ENCODE measurements at regions not wholly inside any gene's neighbourhood (a gene's known extent, or its start where the extent isn't known, plus 50 kb on each side); places are given as distances from the start of the nearest gene placed in this dataset.

- Histone ChIP-seq H3K4me1 (no peaks in the 10 kb centered on the region), H3K27me3 (no peaks in the 10 kb centered on the region), H3K4me3 (no peak overlapping the region), H3K27ac (no peak overlapping the region), H3K36me3 (no peaks in the 10 kb centered on the region), H3K9me3 (no peaks in the 10 kb centered on the region)
- TF ChIP-seq CTCF (IDR thresholded peaks at IDR 0.05): no peak
- DNase-seq (ENCODE audit: low spot score): no peak
Observed at GRCh38 chr18:43681661-43682060, 404.4 kb upstream of the SYT4 start.

GRCh38 chr18:43682196-43682595 is 404.9 kb upstream of the SYT4 start:
- DNase-seq (ENCODE audit: low spot score): no peak
- H3K27ac ChIP-seq: no peak overlapping the region
- no peaks in the 10 kb centered on the region for H3K27me3 ChIP-seq
- no peak for TF ChIP-seq CTCF (IDR thresholded peaks at IDR 0.05)
- no peak overlapping the region for H3K4me3 ChIP-seq
- H3K9me3 ChIP-seq: no peaks in the 10 kb centered on the region
- H3K4me1 ChIP-seq: no peaks in the 10 kb centered on the region
- no peaks in the 10 kb centered on the region for H3K36me3 ChIP-seq

GRCh38 chr18:43686709-43687108 is 409.4 kb upstream of the SYT4 start:
- no peak overlapping the region for H3K27ac ChIP-seq
- no peak for TF ChIP-seq CTCF (IDR thresholded peaks at IDR 0.05)
- no peaks in the 10 kb centered on the region for H3K4me1 ChIP-seq
- H3K27me3 ChIP-seq: no peaks in the 10 kb centered on the region
- no peak overlapping the region for H3K4me3 ChIP-seq
- DNase-seq (ENCODE audit: low spot score): no peak
- no peaks in the 10 kb centered on the region for H3K36me3 ChIP-seq
- H3K9me3 ChIP-seq: peaks cover 0 to 8% of the 10 kb centered on the region in 2 donors

DNA sequence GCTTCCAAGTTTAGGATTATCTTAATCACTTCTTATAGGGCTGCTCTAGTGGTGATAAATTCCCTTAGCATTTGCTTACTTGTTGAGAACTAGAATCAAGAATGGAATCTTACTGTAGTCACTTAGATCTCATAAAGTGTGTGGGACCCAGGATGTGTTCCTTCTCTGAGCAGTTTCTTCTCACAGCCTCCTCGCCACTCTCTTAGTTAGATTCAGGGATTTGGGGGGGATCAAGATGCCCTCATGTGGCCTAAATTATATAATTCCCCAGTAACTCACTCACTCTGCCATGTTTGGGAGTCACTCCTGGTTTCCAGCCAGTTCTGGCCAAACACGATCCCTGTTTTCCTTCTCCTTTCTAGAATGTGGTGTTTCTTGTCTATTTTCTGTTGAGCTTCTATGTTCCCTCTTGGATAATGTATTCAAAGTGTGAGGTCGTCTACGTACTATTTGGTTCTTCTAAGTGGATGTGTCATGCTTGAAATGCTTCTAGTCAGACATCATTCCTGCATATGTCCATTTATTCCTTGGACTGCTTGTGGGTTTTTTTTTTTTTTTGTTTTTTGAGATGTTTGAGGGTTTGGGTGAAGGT is 414.9 kb upstream of the SYT4 start:
- no peaks in the 10 kb centered on the region for H3K4me1 ChIP-seq
- TF ChIP-seq CTCF (IDR thresholded peaks at IDR 0.05): no peak
- DNase-seq (ENCODE audit: low spot score): no peak
- H3K4me3 ChIP-seq: no peak overlapping the region
- H3K27me3 ChIP-seq: no peaks in the 10 kb centered on the region
- no peaks in the 10 kb centered on the region for H3K36me3 ChIP-seq
- H3K9me3 ChIP-seq: peaks cover 0 to 8% of the 10 kb centered on the region in 2 donors
- no peak overlapping the region for H3K27ac ChIP-seq

DNA sequence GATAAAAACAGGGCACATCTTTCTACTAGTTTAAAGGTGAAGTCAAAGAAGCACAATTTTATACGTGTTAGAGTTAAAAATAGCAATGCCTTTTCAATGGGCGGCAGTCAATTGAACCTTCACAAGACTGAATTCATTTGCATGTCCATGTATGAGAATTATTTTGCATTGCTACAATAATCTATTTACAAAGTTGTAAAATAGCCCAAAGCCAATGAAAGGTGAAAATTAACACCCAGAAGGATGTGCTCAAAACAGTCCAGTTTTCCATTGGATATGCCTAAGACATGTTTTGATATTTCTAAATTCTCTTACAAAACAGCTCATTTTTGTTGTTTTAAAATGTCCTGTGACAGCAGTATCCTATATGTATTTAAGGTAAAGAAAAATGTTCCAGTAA is 425.1 kb upstream of the SYT4 start:
- TF ChIP-seq CTCF (IDR thresholded peaks at IDR 0.05): no peak
- H3K27me3 ChIP-seq: no peaks in the 10 kb centered on the region
- no peaks in the 10 kb centered on the region for H3K36me3 ChIP-seq
- no peak overlapping the region for H3K27ac ChIP-seq
- no peak overlapping the region for H3K4me3 ChIP-seq
- no peaks in the 10 kb centered on the region for H3K4me1 ChIP-seq
- DNase-seq (ENCODE audit: low spot score): no peak
- H3K9me3 ChIP-seq: no peaks in the 10 kb centered on the region

- DNase-seq (ENCODE audit: low spot score): no peak
- no peak overlapping the region for H3K27ac ChIP-seq
- no peaks in the 10 kb centered on the region for H3K27me3 ChIP-seq
- H3K9me3 ChIP-seq: no peaks in the 10 kb centered on the region
- H3K36me3 ChIP-seq: no peaks in the 10 kb centered on the region
- H3K4me3 ChIP-seq: no peak overlapping the region
- no peak for TF ChIP-seq CTCF (IDR thresholded peaks at IDR 0.05)
- no peaks in the 10 kb centered on the region for H3K4me1 ChIP-seq
Observed at GRCh38 chr18:43703050-43703449, 425.8 kb upstream of the SYT4 start.

Data from right atrium auricular region (tissue), 2 donors.